ENCODE measurements at regions not wholly inside any gene's neighbourhood (a gene's known extent, or its start where the extent isn't known, plus 50 kb on each side); places are given as distances from the start of the nearest gene placed in this dataset.
"Not testable (repeated sequence)": the region's sequence is repeated elsewhere in the genome, so short reads cannot be mapped to it uniquely, and the experiment has no call there.

DNA sequence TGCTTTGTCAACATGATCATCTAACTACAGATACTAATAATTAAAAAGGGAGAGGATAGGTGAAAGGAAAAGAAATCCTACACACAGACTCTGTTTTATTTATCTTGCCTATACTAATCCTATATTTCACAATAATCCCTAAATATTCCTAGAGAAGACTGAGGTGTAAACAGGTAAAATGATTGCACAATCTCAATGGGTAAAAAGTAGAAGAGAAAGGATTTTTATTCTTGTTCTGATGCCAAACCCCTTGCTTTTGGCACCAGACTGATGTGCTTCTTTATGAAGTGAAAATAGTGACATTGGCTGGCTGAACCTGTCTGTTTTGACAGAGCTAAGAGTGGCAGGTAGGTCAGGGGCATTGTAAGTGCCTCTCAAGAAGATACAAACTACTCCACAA is 101.9 kb upstream of the ZPLD1 start:
- DNase-seq (ENCODE audit: low read depth) = no peak

DNA sequence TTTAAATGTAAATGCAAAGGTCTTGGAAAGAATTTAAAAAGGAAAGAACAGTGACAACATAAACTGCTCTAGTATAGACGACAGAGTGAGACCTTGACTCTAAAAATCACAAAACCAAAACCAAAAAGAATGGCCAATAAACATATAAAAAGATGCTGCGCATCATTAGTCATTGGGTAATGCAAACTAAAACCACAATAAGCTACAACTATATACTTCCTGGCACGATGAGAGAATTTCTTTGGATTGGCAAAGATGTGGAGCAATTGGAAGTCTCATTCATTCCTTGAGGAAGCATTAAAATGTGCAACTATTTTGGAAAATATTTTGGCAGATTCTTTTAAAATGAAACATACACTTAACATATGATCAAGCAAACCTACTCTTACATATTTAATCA is 98.7 kb upstream of the ZPLD1 start:
- no peak for DNase-seq (ENCODE audit: low read depth)

DNA sequence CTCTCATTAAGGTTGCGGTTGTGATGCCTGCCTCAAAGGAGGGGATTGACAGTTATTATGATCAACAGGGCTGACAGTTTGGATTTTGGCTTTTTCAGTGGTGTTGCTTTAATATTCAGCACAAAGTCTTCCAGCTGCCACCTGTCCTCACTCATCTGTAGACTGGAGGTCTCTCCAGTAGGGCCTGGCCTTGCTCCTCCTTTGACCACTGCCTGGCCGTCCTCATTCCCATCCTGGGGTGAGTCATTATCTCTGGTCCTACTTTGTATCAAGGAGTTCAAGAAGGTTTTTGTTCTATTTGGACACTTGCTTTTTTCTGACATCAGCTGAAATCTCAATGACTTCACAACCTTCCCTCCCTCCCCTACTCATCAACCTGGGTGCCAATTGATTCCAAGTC is 95.1 kb upstream of the ZPLD1 start:
- DNase-seq (ENCODE audit: low read depth) = no peak

DNA sequence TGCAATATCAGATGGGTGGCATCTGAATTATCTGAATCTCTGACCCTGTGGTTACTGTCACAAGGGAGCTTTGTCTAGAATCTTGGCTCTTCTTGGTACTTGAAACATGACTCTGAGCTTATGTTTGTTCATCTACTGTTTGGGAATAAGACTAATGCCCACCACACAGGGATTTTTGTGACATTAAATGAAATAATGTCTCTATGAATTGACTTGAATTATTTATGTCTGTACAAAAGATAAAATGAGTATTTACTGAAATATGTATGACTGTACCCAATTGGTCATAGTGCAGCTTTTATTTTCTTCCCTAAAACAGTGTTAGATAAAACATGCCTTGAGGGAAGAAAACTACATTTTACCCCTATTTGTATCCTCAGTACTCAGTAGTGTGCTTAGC is 87.9 kb upstream of the ZPLD1 start:
- DNase-seq (ENCODE audit: low read depth) = no peak

DNA sequence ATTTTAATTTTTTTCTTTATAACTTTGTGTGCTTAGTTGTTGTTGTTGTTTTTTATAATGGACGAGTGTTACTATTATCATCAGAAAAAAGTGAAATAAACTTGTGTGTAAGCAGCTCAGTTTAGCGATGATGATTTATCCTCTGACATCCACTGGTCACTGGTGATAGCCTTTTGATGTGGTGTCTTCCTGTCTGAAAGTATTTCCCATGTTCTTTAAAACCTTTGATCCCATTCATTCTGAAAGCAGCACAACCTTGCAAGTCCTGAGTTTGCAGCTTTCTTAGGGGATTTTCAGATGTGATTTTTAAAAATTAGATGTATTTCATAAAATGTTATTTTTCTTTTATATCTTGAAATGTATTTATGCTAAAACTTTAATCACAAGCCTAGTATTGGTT is 85.9 kb upstream of the ZPLD1 start:
- DNase-seq (ENCODE audit: low read depth) = no peak

DNA sequence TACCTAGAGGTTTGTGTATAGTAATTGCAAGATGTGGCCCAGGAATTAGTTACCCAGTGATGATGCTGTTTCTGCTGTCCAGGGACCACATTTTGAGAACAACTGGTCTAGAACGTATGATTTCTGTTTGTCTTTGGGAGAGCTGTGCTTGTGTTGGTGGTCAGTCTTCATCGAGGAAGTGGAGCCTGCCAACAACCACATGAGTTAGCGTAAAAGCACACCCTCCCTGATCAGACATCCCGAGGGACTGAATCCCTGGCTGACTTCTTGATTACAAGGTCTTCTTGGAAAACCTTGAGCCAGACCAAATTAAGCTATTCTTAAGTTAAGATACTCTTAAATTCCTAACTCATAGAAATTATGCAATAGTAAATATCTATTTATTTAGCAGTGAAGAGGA is 81.7 kb upstream of the ZPLD1 start:
- no peak for DNase-seq (ENCODE audit: low read depth)

DNA sequence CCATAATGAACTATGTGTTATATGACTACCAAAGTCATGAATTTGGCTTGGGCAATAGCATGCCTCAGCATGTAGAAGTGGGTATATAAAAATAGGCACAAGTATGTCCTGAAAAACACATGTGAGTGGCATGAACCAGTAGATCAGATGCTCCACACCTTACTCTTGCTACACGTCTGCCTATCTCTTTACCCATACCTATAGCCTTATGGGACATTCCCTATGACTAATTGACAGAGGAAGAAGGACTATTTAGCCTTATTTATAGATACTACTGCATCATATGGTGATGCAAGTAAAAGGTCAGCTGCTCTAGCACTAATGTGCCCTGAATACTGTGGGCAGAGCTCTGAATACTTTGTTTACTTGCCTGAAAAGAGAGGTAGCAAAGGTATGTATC is 81.0 kb upstream of the ZPLD1 start:
- no peak for DNase-seq (ENCODE audit: low read depth)

DNA sequence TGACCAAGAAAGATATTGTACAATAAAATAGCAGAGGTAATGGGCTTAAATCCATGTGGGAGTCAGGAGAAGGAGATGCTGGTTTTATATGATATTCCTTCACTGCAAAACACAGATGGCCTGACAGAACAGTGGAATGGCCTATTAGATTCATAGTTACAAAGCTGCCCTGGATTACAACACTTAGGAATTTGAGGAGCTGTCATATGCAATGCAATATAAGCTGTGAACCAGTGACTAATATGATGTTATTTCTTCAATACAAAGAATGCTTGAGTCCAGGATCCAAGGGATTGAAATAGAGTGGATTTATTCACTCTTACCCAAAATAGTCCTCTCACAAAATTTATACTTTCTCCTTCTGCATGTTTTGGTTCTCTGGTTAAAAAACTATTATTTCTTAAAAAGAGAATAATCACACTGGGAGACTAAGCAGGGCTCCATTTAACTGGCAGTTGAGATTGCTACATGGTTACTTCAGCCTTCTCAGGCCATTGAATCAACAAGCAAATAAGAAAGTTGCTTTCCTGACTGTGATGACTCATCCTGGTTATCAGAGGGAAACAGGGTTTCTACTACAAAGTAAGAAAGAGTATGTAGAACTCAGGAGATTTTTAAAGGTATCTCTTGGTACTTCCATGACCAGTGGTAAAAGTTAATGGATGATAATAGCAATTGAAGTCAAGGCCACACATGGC is 79.8 kb upstream of the ZPLD1 start:
- DNase-seq (ENCODE audit: low read depth) = no peak

DNA sequence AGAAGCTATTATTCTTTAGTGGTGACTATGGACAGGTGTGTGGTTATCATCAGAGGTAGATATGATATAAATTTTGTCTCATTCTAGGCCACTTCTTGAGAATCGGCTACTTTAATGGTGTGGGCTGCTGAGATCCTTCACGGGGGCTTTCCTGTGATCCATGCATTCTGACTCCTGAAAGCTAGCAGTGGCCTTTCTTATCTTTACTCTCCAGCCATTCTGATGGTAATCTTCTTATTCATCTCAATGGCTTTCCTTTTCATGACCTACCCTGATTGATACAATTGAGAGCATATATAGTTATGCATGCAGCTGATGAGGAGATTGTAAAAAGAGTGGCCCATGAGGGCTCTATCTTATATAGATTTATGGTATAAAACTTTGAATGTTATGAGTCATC is 78.3 kb upstream of the ZPLD1 start:
- DNase-seq (ENCODE audit: low read depth) = no peak

DNA sequence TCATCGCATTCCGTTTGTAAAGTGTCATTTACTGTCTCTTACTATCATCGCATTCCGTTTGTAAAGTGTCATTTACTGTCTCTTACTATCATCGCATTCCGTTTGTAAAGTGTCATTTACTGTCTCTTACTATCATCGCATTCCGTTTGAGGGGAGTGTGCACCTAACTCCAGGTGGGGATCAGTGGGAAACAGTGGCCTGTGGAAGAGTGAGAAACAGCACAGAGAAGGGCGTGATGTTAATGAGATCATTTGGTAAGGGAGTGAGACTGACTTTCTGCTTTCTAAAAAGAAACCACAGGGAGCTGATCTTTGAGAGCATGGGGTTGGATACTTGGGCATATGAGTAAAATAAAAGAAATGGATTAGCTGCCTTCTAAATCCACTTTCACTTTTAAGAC is 77.5 kb upstream of the ZPLD1 start:
- not testable (repeated sequence) for DNase-seq (ENCODE audit: low read depth)

DNA sequence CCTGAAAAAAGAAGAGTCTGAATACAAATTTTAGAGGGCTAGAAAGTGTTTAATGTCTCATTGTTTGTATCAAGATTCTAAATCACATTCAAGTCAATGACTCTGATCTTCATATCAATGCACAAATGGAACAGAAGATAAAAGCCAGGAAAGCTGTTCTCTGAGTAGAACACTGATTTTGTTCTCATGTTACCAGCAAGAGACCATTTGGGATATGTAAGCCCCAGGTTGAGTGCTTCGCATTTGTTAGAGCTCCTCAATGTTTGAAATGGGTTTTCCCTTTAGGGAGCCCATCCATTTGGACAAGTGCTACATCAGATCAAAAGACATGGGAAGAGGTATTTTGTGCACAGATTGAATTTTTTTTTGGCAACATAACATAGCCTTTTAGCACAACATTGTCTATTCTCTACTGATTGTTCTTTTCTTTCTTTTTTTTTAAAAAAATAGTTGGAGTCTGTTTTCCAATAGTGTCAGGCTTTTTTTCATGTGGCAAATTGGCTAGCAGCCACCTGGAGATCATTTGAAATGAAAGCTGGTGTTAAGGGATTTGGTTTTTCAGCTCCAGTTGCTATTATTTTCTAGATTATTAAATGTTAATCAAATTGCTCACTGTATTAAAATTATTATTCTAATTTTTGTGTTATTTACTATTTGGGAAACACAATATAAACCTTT is 74.5 kb upstream of the ZPLD1 start:
- DNase-seq (ENCODE audit: low read depth) = no peak

DNA sequence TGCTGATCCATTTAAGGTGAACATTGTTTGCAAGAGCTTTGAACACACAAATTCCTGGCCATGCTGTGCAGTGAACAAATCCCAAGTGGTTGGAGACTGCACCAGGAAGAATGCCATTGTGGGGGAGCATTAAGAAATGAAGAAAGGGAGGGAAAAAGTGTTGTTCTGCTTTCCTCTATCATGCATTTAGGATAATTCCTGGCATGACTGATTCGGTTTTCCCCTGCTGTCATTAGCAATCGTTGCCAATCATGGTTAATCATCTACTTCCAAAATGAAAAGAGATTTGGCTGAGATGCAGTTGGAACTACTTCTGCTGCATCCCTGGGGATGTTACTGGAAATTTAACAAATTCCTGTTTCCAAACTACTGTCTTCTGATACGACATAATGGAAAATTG is 73.7 kb upstream of the ZPLD1 start:
- DNase-seq (ENCODE audit: low read depth) = no peak

DNA sequence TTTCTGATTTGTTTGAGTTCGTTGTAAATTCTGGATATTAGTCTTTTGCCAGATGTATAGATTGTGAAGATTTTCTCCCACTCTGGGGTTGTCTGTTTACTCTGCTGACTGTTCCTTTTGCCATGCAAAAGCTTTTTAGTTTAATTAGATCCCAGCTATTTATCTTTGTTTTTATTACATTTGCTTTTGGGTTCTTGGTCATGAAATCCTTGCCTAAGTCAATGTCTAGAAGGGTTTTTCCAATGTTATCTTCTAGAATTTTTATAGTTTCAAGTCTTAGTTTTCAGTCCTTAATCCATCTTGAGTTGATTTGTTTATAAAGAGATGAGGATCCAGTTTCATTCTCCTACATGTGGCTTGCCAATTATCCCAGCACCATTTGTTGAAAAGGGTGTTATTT is 68.7 kb upstream of the ZPLD1 start:
- DNase-seq (ENCODE audit: low read depth) = not testable (repeated sequence)

DNA sequence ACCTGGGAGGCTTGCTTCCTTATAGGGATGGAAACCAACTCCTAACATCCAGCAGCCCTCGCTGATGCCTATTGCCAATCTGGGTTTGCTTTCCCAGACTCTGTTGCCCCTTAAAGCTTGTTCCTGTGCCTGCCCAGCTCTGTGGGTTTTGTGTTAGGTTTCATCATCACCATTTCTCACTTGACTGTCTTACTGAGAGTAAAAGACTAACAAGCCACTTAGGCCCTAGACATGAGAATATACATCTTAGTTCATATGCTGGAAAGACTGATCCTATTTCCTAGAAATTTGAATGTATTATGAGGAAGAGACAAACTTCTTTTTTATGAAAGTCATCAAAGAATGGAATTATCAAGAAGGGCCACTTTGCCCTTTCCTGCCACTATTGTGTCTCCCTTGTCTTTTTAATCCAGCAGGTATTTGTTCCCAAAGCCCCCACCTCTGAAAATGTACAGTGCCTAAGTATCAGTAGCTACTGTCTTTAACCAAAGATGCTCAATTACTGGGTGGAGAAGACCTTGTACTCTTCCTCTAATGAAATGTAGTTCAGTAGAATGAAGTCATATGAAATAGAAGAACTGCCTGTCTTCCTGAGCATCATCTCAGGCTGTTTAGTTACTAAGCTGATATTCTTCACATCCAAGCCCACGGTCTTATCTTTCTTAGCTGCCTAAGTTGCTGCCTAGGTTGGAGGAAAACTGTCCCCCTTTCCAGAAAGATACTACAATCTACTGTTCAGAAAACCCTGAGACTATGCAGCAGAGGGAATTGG is 59.8 kb upstream of the ZPLD1 start:
- no peak for DNase-seq (ENCODE audit: low read depth)

DNA sequence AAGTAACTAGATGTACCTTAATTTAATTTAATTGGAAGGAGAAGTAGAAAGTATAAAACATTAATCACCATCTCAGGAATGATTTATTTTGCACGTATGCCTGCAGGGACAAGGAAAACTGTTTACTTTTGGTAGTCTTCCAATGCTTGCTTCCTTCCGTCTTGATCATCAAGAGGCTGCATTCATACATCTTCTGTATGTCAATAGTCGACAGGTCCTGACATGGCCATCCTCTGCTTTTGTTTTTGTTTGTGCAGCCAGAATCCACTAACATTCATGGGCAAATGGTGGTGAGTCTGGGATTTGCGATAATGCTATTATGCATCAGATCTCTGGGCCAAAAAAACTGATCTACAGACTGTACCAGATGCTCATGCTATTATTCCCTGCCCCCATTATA is 56.6 kb upstream of the ZPLD1 start:
- no peak for DNase-seq (ENCODE audit: low read depth)

DNA sequence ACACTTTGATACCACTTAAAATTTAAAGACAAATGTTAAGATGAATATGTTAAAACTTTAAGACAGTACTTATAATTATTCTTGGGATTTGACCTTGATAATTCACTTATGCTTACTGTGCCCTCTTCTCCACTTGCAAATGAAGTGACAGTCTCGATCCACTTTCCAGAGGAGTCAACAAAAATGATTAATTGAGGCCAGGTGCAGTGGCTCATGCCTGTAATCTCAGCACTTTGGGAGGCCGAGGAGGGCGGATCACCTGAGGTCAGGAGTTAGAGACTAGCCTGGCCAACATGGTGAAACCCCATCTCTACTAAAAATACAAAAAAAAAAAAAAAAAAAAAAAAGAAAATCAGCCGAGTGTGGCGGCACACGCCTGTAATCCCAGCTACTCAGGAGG is 52.6 kb upstream of the ZPLD1 start:
- DNase-seq (ENCODE audit: low read depth) = not testable (repeated sequence)

All from T-helper 22 cell (primary cell).